WTC11 (cell line): ENCODE measurements at regions not wholly inside any gene's neighbourhood (a gene's known extent, or its start where the extent isn't known, plus 50 kb on each side); places are given as distances from the start of the nearest gene placed in this dataset.
"Not testable (repeated sequence)": the region's sequence is repeated elsewhere in the genome, so short reads cannot be mapped to it uniquely, and the experiment has no call there.

Experiments
- ATAC-seq: fragments of 200-7000 bp; cut with Tn5 transposase; 2 replicates; pipeline ENCODE4 v1.10.0; 2021; ENCODE audit warnings: mild to moderate bottlenecking, moderate library complexity
- CTCF ChIA-PET: fragments of 300-600 bp; sonication (Branson Sonifier 250); formaldehyde crosslinking; loops from one replicate; lab custom pipeline; 2021; ENCODE audit warnings: antibody characterized with exemption; lab: Charles Lee
- POLR2A ChIA-PET: fragments of 350-600 bp; sonication (Branson Sonifier 250); formaldehyde crosslinking; loops from one replicate; lab custom pipeline; 2021; ENCODE audit warnings: antibody characterized with exemption; lab: Charles Lee
- DNase-seq: peaks from one replicate; pipeline ENCODE4 v3.0.0; 2021; ENCODE audit warnings: low spot score
- H3K27ac Mint-ChIP-seq: 2 replicates; pipeline ENCODE4 v1.8.0; 2021; ENCODE audit warnings: mixed read lengths
- H3K27me3 Mint-ChIP-seq: 2 replicates; pipeline ENCODE4 v1.8.0; 2021; ENCODE audit warnings: low read depth, mild to moderate bottlenecking, moderate library complexity, mixed read lengths
- H3K36me3 Mint-ChIP-seq: 2 replicates; pipeline ENCODE4 v1.8.0; 2021; ENCODE audit warnings: mixed read lengths
- H3K4me1 Mint-ChIP-seq: 2 replicates; pipeline ENCODE4 v1.8.0; 2022; ENCODE audit warnings: mixed read lengths
- H3K4me3 Mint-ChIP-seq: 2 replicates; pipeline ENCODE4 v1.8.0; 2021; ENCODE audit warnings: mild to moderate bottlenecking, moderate library complexity, mixed read lengths
- H3K9me3 Mint-ChIP-seq: 2 replicates; pipeline ENCODE4 v1.8.0; 2021; ENCODE audit warnings: mixed read lengths
- ATF1 ChIP-seq: sonication (generic); formaldehyde crosslinking; IDR thresholded peaks from 2 replicates; pipeline ENCODE4 v1.8.1; 2023; ENCODE audit warnings: mild to moderate bottlenecking, moderate library complexity, missing genetic modification reagents
- CDX4 ChIP-seq: fragments of 250-450 bp; sonication (Bioruptor Pico); IDR thresholded peaks from 2 replicates; pipeline ENCODE4 v1.9.0; 2021; ENCODE audit warnings: moderate library complexity, mild to moderate bottlenecking, inconsistent platforms, borderline replicate concordance
- CREB1 ChIP-seq: sonication (generic); formaldehyde crosslinking; IDR thresholded peaks from 2 replicates; pipeline ENCODE4 v1.8.0; 2023; ENCODE audit warnings: mild to moderate bottlenecking, missing genetic modification reagents
- CTCF ChIP-seq: fragments of 200-600 bp; IDR thresholded peaks from 2 replicates; pipeline ENCODE4 v1.8.0; 2022; ENCODE audit warnings: antibody characterized with exemption
- FOXJ3 ChIP-seq: sonication (generic); formaldehyde crosslinking; IDR thresholded peaks from 2 replicates; pipeline ENCODE4 v1.9.0; 2021; ENCODE audit warnings: missing genetic modification reagents, mild to moderate bottlenecking, borderline replicate concordance
- JUN ChIP-seq: sonication (generic); formaldehyde crosslinking; IDR thresholded peaks from 2 replicates; pipeline ENCODE4 v1.8.0; 2023; ENCODE audit warnings: mild to moderate bottlenecking, missing genetic modification reagents
- KAT7 ChIP-seq: sonication (generic); formaldehyde crosslinking; IDR thresholded peaks from 2 replicates; pipeline ENCODE4 v1.8.1; 2023; ENCODE audit warnings: missing genetic modification reagents, mild to moderate bottlenecking, borderline replicate concordance
- NFYB ChIP-seq: sonication (generic); formaldehyde crosslinking; conservative IDR thresholded peaks from 2 replicates; pipeline ENCODE4 v1.8.0; 2022; ENCODE audit warnings: low read depth, missing genetic modification reagents
- NR2C2 ChIP-seq: sonication (generic); formaldehyde crosslinking; IDR thresholded peaks from 2 replicates; pipeline ENCODE4 v1.8.0; 2022; ENCODE audit warnings: mild to moderate bottlenecking, missing genetic modification reagents
- NR3C1 ChIP-seq: sonication (generic); formaldehyde crosslinking; conservative IDR thresholded peaks from 2 replicates; pipeline ENCODE4 v1.8.1; 2023; ENCODE audit warnings: low read depth, mild to moderate bottlenecking, missing genetic modification reagents
- OVOL2 ChIP-seq: fragments of 250-450 bp; sonication (Bioruptor Pico); IDR thresholded peaks from 2 replicates; pipeline ENCODE4 v1.9.0; 2021; ENCODE audit warnings: mild to moderate bottlenecking, borderline replicate concordance
- RELA ChIP-seq: sonication (generic); formaldehyde crosslinking; IDR thresholded peaks from 2 replicates; pipeline ENCODE4 v1.8.1; 2022; ENCODE audit warnings: missing genetic modification reagents, mild to moderate bottlenecking, borderline replicate concordance
- RORB ChIP-seq: fragments of 250-450 bp; sonication (Bioruptor Pico); IDR thresholded peaks from 2 replicates; pipeline ENCODE4 v1.9.0; 2021; ENCODE audit warnings: mild to moderate bottlenecking
- SMAD3 ChIP-seq: sonication (generic); formaldehyde crosslinking; IDR thresholded peaks from 2 replicates; pipeline ENCODE4 v1.8.0; 2022; ENCODE audit warnings: missing genetic modification reagents, mild to moderate bottlenecking, borderline replicate concordance
- SMAD4 ChIP-seq: sonication (generic); formaldehyde crosslinking; IDR thresholded peaks from 2 replicates; pipeline ENCODE4 v1.8.0; 2022; ENCODE audit warnings: mild to moderate bottlenecking, missing genetic modification reagents
- SOX15 ChIP-seq: fragments of 250-450 bp; sonication (Bioruptor Pico); IDR thresholded peaks from 2 replicates; pipeline ENCODE4 v1.9.0; 2021; ENCODE audit warnings: mild to moderate bottlenecking
- USF1 ChIP-seq: sonication (generic); formaldehyde crosslinking; IDR thresholded peaks from 2 replicates; pipeline ENCODE4 v1.8.0; 2022; ENCODE audit warnings: mild to moderate bottlenecking, missing genetic modification reagents
- ZNF416 ChIP-seq: fragments of 250-450 bp; sonication (Bioruptor Pico); IDR thresholded peaks from 2 replicates; pipeline ENCODE4 v1.9.0; 2021; ENCODE audit warnings: mild to moderate bottlenecking, inconsistent platforms
- ZNF423 ChIP-seq: fragments of 250-450 bp; sonication (Bioruptor Pico); IDR thresholded peaks from 2 replicates; pipeline ENCODE4 v2.1.2; 2022; ENCODE audit warnings: mild to moderate bottlenecking, moderate library complexity
- ZNF425 ChIP-seq: fragments of 250-450 bp; sonication (Bioruptor Pico); conservative IDR thresholded peaks from 2 replicates; pipeline ENCODE4 v1.9.0; 2021; ENCODE audit warnings: mild to moderate bottlenecking
- ZNF532 ChIP-seq: fragments of 250-450 bp; sonication (Bioruptor Pico); IDR thresholded peaks from 2 replicates; pipeline ENCODE4 v1.9.0; 2021; ENCODE audit warnings: mild to moderate bottlenecking, borderline replicate concordance

- Mint-ChIP-seq H3K4me3 (no peak overlapping the region), H3K4me1 (no peaks in the 10 kb centered on the region), H3K27ac (no peak overlapping the region), H3K9me3 (peaks cover 22% of the 10 kb centered on the region), H3K27me3 (peaks cover 12% of the 10 kb centered on the region), H3K36me3 (peaks cover 7% of the 10 kb centered on the region)
- ATAC-seq (no peak), DNase-seq (no peak)
- ChIA-PET POLR2A (no interaction called here), CTCF (interaction anchor here (0.5 kb wide), 1 partner anchor 311 kb away, joined by 7 read pairs; no protein-coding TSS in a partner anchor)
- TF ChIP-seq RELA (CRISPR knock-in tag) (no peak), ZNF416 (CRISPR knock-in tag) (no peak), SMAD4 (CRISPR knock-in tag) (no peak), ZNF423 (CRISPR knock-in tag) (no peak), NR3C1 (CRISPR knock-in tag) (no peak), KAT7 (CRISPR knock-in tag) (no peak), USF1 (CRISPR knock-in tag) (no peak), FOXJ3 (CRISPR knock-in tag) (no peak), RORB (no peak), ZNF425 (CRISPR knock-in tag) (no peak), ATF1 (CRISPR knock-in tag) (no peak), SOX15 (CRISPR knock-in tag) (no peak), NFYB (no peak), CREB1 (no peak), CDX4 (CRISPR knock-in tag) (no peak)
Measured at GRCh38 chr9:85298499-85298898, 443.3 kb downstream of the AGTPBP1 start.

- DNase-seq, ATAC-seq, H3K36me3 Mint-ChIP-seq: not testable (repeated sequence)
Measured at GRCh38 chr9:85295244-85295643, 446.5 kb downstream of the AGTPBP1 start.

GRCh38 chr9:85292261-85292660 is 449.5 kb downstream of the AGTPBP1 start:
- peak; percentile 85 for ATAC-seq
- no peak overlapping the region for H3K4me3 Mint-ChIP-seq
- CTCF ChIA-PET, result no interaction called here
- H3K27me3 Mint-ChIP-seq, result peaks cover 10% of the 10 kb centered on the region
- POLR2A ChIA-PET, result no interaction called here
- H3K27ac Mint-ChIP-seq, result no peak overlapping the region
- peaks cover 27% of the 10 kb centered on the region for H3K9me3 Mint-ChIP-seq
- no peak for TF ChIP-seq ZNF532
- no peak for TF ChIP-seq SMAD3 (CRISPR knock-in tag)
- TF ChIP-seq JUN, result no peak
- TF ChIP-seq NR2C2, result no peak
- no peak for TF ChIP-seq CTCF
- no peak for TF ChIP-seq OVOL2 (CRISPR knock-in tag)
- H3K36me3 Mint-ChIP-seq, result peaks cover 9% of the 10 kb centered on the region
- H3K4me1 Mint-ChIP-seq, result no peaks in the 10 kb centered on the region
- DNase-seq, result no peak

More at GRCh38 chr9:85295244-85295643, 446.5 kb downstream of the AGTPBP1 start:
- H3K27ac Mint-ChIP-seq, H3K27me3 Mint-ChIP-seq, H3K4me3 Mint-ChIP-seq, H3K4me1 Mint-ChIP-seq, CTCF ChIA-PET, POLR2A ChIA-PET: not testable (repeated sequence)
- peaks cover 22% of the 10 kb centered on the region for H3K9me3 Mint-ChIP-seq
